WERI-Rb-1 (cell line): ENCODE measurements at regions not wholly inside any gene's neighbourhood (a gene's known extent, or its start where the extent isn't known, plus 50 kb on each side); places are given as distances from the start of the nearest gene placed in this dataset.

Experiments used
- DNase-seq: peaks from one replicate; pipeline ENCODE4 v3.0.0-alpha.2; 2020
- H3K27ac ChIP-seq: fragments of 250-450 bp; sonication (Bioruptor Pico); 2 replicates; pipeline ENCODE4 v1.5.1; 2020; ENCODE audit warnings: mild to moderate bottlenecking, moderate library complexity
- H3K27me3 ChIP-seq: fragments of 250-450 bp; sonication (Bioruptor Pico); 2 replicates; pipeline ENCODE4 v1.5.1; 2021; ENCODE audit warnings: mild to moderate bottlenecking, low read depth, moderate library complexity; ENCODE audit not compliant: insufficient read depth, severe bottlenecking
- H3K36me3 ChIP-seq: fragments of 250-450 bp; sonication (Bioruptor Pico); 2 replicates; pipeline ENCODE4 v1.5.1; 2020; ENCODE audit warnings: mild to moderate bottlenecking, moderate library complexity
- H3K4me3 ChIP-seq: 2 replicates; pipeline ENCODE4 v1.5.1; 2011; ENCODE audit warnings: low read depth, mild to moderate bottlenecking, control low read depth, low read length
- H3K9me3 ChIP-seq: fragments of 250-450 bp; sonication (Bioruptor Pico); 2 replicates; pipeline ENCODE4 v1.5.1; 2021; ENCODE audit warnings: mild to moderate bottlenecking, moderate library complexity; ENCODE audit not compliant: severe bottlenecking
- CTCF ChIP-seq: IDR thresholded peaks from 2 replicates; pipeline ENCODE4 v1.5.1; 2011; ENCODE audit warnings: low read depth, mild to moderate bottlenecking, control low read depth, inconsistent platforms, low read length

GRCh38 chr17:13728781-13729180 lies 127.1 kb upstream of the HS3ST3A1 start:
- no peak for DNase-seq
- Histone ChIP-seq H3K27ac (no peak overlapping the region), H3K4me3 (no peak overlapping the region), H3K27me3 (no peaks in the 10 kb centered on the region), H3K36me3 (no peaks in the 10 kb centered on the region), H3K9me3 (no peaks in the 10 kb centered on the region)
- no peak for TF ChIP-seq CTCF

GRCh38 chr17:13729466-13730134 lies 127.9 kb upstream of the HS3ST3A1 start:
- TF ChIP-seq CTCF, result no peak
- Histone ChIP-seq H3K4me3 (no peak overlapping the region), H3K27me3 (no peaks in the 10 kb centered on the region), H3K9me3 (no peaks in the 10 kb centered on the region), H3K36me3 (no peaks in the 10 kb centered on the region), H3K27ac (no peak overlapping the region)
- no peak for DNase-seq

GRCh38 chr17:13734880-13735279 lies 133.2 kb upstream of the HS3ST3A1 start:
- no peak for TF ChIP-seq CTCF
- H3K27me3 ChIP-seq, result no peaks in the 10 kb centered on the region
- peak overlapping the region; percentile 56 for H3K27ac ChIP-seq
- no peaks in the 10 kb centered on the region for H3K36me3 ChIP-seq
- no peak for DNase-seq
- no peaks in the 10 kb centered on the region for H3K9me3 ChIP-seq
- H3K4me3 ChIP-seq, result no peak overlapping the region

GRCh38 chr17:13735444-13735843 lies 133.7 kb upstream of the HS3ST3A1 start:
- H3K27ac ChIP-seq, result peak overlapping the region; percentile 56
- peak; percentile 70 for DNase-seq
- TF ChIP-seq CTCF, result peak; percentile 56

GRCh38 chr17:13735861-13736260 lies 134.1 kb upstream of the HS3ST3A1 start:
- no peak for TF ChIP-seq CTCF
- Histone ChIP-seq H3K27me3 (no peaks in the 10 kb centered on the region), H3K9me3 (no peaks in the 10 kb centered on the region), H3K27ac (peak overlapping the region; percentile 56), H3K4me3 (no peak overlapping the region), H3K36me3 (no peaks in the 10 kb centered on the region)
- no peak for DNase-seq

More at GRCh38 chr17:13735444-13735843, 133.7 kb upstream of the HS3ST3A1 start:
- Histone ChIP-seq H3K36me3 (no peaks in the 10 kb centered on the region), H3K27me3 (no peaks in the 10 kb centered on the region), H3K4me3 (no peak overlapping the region), H3K9me3 (no peaks in the 10 kb centered on the region)

- no peak overlapping the region for H3K27ac ChIP-seq
- no peak for TF ChIP-seq CTCF
- H3K36me3 ChIP-seq, result no peaks in the 10 kb centered on the region
- H3K4me3 ChIP-seq, result no peak overlapping the region
- DNase-seq, result no peak
- no peaks in the 10 kb centered on the region for H3K27me3 ChIP-seq
- H3K9me3 ChIP-seq, result no peaks in the 10 kb centered on the region
Measured at GRCh38 chr17:13736916-13737315, 135.2 kb upstream of the HS3ST3A1 start.
